Thymus (tissue), 11 donors: ENCODE measurements at regions not wholly inside any gene's neighbourhood (a gene's known extent, or its start where the extent isn't known, plus 50 kb on each side); places are given as distances from the start of the nearest gene placed in this dataset.
A peak's percentile ranks its signal among the peaks of the same experiment; 100 is the strongest.

Experiments used
- DNase-seq, 9 donors: peaks; one replicate each; pipeline ENCODE4 v3.0.0-alpha.2; 2013; ENCODE audit warnings: low spot score in 9 of 9, low read depth in 6 of 9, missing footprints in 1 of 9
- H3K27ac ChIP-seq, 2 donors: one replicate each; pipeline ENCODE4 v1.5.1; 2013; ENCODE audit warnings: control low read depth in 1 of 2, low read depth in 1 of 2, low read length in 1 of 2, mild to moderate bottlenecking in 1 of 2, moderate library complexity in 1 of 2
- H3K27me3 ChIP-seq, 2 donors: one replicate each; pipeline ENCODE4 v1.5.1; 2013; ENCODE audit warnings: low read length in 1 of 2; ENCODE audit not compliant: control insufficient read depth in 2 of 2, insufficient read depth in 1 of 2
- H3K36me3 ChIP-seq, 2 donors: one replicate each; pipeline ENCODE4 v1.5.1; 2013; ENCODE audit warnings: low read length in 1 of 2, mild to moderate bottlenecking in 1 of 2, moderate library complexity in 1 of 2; ENCODE audit not compliant: control insufficient read depth in 2 of 2, insufficient read depth in 2 of 2
- H3K4me1 ChIP-seq, 2 donors: one replicate each; pipeline ENCODE4 v1.5.1; 2013; ENCODE audit warnings: low read length in 2 of 2; ENCODE audit not compliant: control insufficient read depth in 2 of 2, insufficient read depth in 2 of 2
- H3K4me3 ChIP-seq, 2 donors: one replicate each; pipeline ENCODE4 v1.5.1; 2013; ENCODE audit warnings: low read length in 2 of 2, control low read depth in 1 of 2, mild to moderate bottlenecking in 1 of 2
- H3K9me3 ChIP-seq, 2 donors: one replicate each; pipeline ENCODE4 v1.5.1; 2013; ENCODE audit warnings: low read length in 1 of 2, mild to moderate bottlenecking in 1 of 2; ENCODE audit not compliant: control insufficient read depth in 2 of 2, insufficient read depth in 1 of 2
- WGBS: extraction: QIAGEN DNeasy Blood & Tissue Kit; methylation state at CpG from one replicate; pipeline ENCODE4 v1.1.7; 2013; 5-methylcytosine and 5-hydroxymethylcytosine counted together
- donor health status: healthy.

GRCh38 chr3:94179059-94179458 lies 116.2 kb downstream of the NSUN3 start:
- Histone ChIP-seq H3K9me3 (no peaks in the 10 kb centered on the region), H3K36me3 (no peaks in the 10 kb centered on the region), H3K4me1 (no peaks in the 10 kb centered on the region), H3K27me3 (no peaks in the 10 kb centered on the region), H3K4me3 (no peak overlapping the region), H3K27ac (no peak overlapping the region)
- DNase-seq = no peak
- 97% methylated on average over 2 of the region's 2 CpGs for WGBS

DNA sequence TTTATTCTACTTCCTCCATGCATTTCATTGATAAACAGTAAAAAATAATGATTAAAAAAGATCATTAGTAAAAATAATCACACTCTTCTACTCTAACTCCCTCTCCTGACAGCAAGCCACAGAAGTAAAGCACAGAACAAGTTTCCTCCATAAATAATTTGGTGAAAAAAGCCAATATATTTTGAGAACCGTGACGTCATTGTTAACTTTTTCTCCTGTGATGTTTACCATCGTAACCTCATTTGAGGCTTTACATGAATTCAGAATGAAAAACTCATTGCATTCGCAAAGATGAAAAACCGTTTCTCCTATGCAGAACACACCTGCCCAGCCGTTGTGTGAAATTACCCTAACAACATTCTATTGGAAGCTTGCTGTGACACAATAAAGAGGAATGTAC lies 120.7 kb downstream of the NSUN3 start:
- no peak for DNase-seq
- Histone ChIP-seq H3K36me3 (no peaks in the 10 kb centered on the region), H3K4me3 (no peak overlapping the region), H3K4me1 (no peaks in the 10 kb centered on the region), H3K9me3 (no peaks in the 10 kb centered on the region), H3K27me3 (no peaks in the 10 kb centered on the region), H3K27ac (no peak overlapping the region)
- WGBS = 95% methylated on average over 6 of the region's 6 CpGs

DNA sequence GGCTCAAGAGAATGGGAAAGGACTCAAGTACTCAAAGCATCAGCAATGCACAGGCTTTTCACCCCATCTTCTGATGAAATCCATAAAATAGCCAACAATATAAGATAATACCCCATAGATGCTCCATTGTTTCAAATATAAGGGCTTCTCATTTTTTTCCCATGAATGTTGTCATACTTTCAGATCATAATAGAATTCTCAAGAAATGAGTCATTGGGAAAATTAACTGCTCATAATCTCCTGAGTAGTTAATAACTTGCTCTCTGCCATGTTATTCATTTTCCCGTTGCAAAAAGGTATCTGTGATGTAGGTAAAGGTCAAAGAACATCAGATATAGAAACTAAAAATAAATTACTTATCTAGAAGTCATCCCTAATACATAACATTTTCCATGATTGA lies 121.9 kb downstream of the NSUN3 start:
- Histone ChIP-seq H3K36me3 (no peaks in the 10 kb centered on the region), H3K4me3 (no peak overlapping the region), H3K27me3 (no peaks in the 10 kb centered on the region), H3K27ac (no peak overlapping the region), H3K9me3 (no peaks in the 10 kb centered on the region), H3K4me1 (no peaks in the 10 kb centered on the region)
- no peak for DNase-seq
- whole genome bisulfite sequencing = 88% methylated on average over 1 of the region's 1 CpG

DNA sequence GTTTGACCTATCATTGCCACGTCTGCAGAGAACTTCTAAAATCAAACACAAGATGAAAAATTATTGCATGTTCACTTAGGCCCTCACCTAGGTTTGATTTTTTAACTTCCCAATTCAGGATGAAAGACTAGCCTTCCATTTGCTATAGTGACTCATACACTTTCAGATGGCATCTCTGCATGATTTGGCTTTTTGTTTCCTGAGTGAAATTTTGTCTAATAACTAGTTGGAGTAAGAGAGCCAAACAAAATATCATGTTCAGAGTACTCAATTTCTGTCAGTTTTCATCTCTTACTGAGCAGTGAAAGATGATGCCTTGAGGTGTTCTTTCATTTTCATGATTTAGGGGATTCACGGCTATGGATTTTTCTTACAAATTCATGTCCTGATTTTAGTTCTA lies 122.9 kb downstream of the NSUN3 start:
- no peaks in the 10 kb centered on the region for H3K27me3 ChIP-seq
- H3K27ac ChIP-seq = no peak overlapping the region
- no peaks in the 10 kb centered on the region for H3K4me1 ChIP-seq
- H3K9me3 ChIP-seq = no peaks in the 10 kb centered on the region
- DNase-seq = peak in 1 of 9 donors; percentile 2
- no peak overlapping the region for H3K4me3 ChIP-seq
- WGBS = 88% methylated on average over 2 of the region's 2 CpGs
- H3K36me3 ChIP-seq = no peaks in the 10 kb centered on the region

DNA sequence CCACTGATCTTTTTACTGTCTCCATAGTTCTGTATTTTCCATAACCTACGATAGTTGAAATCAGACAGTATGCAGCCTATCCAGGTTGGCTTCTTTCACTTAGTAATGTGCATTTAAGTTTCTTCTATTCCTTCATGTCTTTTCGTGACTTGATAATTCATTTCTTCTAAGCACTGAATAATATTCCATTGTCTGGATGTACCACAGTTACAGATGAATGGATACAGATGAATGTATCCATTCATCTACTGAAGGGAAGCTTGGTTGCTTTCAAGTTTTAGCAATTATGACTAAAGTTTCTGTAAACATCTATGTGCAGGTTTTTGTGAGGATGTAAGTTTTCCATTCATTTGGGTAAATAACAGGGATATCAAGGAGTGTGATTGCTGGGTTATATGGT lies 124.8 kb downstream of the NSUN3 start:
- Histone ChIP-seq H3K4me1 (no peaks in the 10 kb centered on the region), H3K27ac (no peak overlapping the region), H3K36me3 (no peaks in the 10 kb centered on the region), H3K27me3 (no peaks in the 10 kb centered on the region), H3K9me3 (no peaks in the 10 kb centered on the region), H3K4me3 (no peak overlapping the region)
- WGBS = 95% methylated on average over 2 of the region's 2 CpGs
- DNase-seq = no peak

DNA sequence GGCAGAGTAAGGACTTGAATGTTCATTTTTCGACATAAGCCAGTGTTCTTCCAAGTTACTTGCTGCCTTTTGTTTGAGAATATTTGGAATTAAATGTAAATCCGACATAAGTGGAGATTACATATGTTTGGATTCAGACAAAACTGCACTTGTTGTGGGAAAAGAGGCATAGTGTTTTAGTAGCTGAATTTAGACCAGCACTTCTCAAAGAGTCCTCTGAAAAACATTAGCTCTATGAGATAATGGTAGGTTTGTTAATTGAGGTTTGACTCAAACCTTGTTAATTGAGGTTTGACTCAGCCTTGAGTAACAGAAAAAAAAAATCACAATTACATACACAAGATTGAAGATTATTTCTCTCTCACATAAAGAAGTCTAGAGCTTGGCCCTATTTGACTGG lies 132.5 kb downstream of the NSUN3 start:
- H3K9me3 ChIP-seq = no peaks in the 10 kb centered on the region
- no peaks in the 10 kb centered on the region for H3K4me1 ChIP-seq
- no peak for DNase-seq
- 91% methylated on average over 2 of the region's 2 CpGs for WGBS
- no peaks in the 10 kb centered on the region for H3K36me3 ChIP-seq
- H3K27me3 ChIP-seq = no peaks in the 10 kb centered on the region
- no peak overlapping the region for H3K27ac ChIP-seq
- no peak overlapping the region for H3K4me3 ChIP-seq

- H3K9me3 ChIP-seq = peaks cover 0 to 4% of the 10 kb centered on the region in 2 donors
- H3K27ac ChIP-seq = no peak overlapping the region
- H3K4me1 ChIP-seq = no peaks in the 10 kb centered on the region
- no peak for DNase-seq
- no peaks in the 10 kb centered on the region for H3K27me3 ChIP-seq
- no peaks in the 10 kb centered on the region for H3K36me3 ChIP-seq
- 96% methylated on average over 2 of the region's 2 CpGs for WGBS
- no peak overlapping the region for H3K4me3 ChIP-seq
Observed at GRCh38 chr3:94206291-94206690, 143.4 kb downstream of the NSUN3 start.

DNA sequence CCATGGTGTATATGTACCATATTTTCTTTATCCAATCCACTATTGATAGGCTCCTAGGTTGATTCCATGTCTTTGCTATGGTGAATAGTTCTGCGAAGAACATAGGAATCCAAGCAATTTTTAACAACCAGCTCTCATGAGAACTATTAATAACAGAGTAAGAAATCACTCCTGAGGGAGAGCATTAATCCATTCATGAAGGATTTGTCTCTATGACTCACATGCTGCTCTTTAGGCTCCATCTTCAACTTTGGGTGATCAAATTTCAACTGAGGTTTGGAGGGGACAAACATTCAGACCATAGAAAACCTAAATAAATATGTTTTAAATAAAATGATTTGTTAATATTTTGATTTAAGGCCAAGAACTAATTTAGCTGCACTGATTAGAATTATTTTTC lies 147.4 kb downstream of the NSUN3 start:
- no peaks in the 10 kb centered on the region for H3K36me3 ChIP-seq
- no peaks in the 10 kb centered on the region for H3K9me3 ChIP-seq
- H3K27me3 ChIP-seq = no peaks in the 10 kb centered on the region
- no peak overlapping the region for H3K4me3 ChIP-seq
- 99% methylated on average over 1 of the region's 1 CpG for WGBS
- no peak overlapping the region for H3K27ac ChIP-seq
- no peaks in the 10 kb centered on the region for H3K4me1 ChIP-seq
- DNase-seq = no peak

DNA sequence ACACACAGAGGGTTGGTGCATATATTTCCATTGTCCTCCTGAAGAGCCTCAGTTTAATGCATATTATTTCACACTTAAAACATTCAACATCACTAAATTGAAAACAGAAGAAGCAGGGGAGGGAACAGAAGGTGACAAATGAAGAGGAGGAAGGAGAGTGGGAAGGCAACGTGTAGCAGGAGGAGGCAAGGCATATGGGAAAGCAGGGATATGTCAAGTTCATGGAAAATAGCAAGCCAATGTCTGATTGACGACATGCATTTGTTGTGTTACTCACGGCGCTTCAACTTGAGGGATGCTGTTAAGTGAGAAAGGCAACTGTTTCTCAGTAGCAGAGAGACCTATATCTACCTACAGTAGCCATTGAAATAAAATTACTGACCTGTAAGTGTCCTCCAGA lies 154.5 kb downstream of the NSUN3 start:
- WGBS = 90% methylated on average over 4 of the region's 4 CpGs
- no peaks in the 10 kb centered on the region for H3K9me3 ChIP-seq
- H3K27ac ChIP-seq = no peak overlapping the region
- H3K36me3 ChIP-seq = no peaks in the 10 kb centered on the region
- DNase-seq = no peak
- H3K4me1 ChIP-seq = no peaks in the 10 kb centered on the region
- H3K4me3 ChIP-seq = no peak overlapping the region
- H3K27me3 ChIP-seq = no peaks in the 10 kb centered on the region

- DNase-seq = no peak
- Histone ChIP-seq H3K27me3 (no peaks in the 10 kb centered on the region), H3K36me3 (no peaks in the 10 kb centered on the region), H3K4me1 (no peaks in the 10 kb centered on the region), H3K4me3 (no peak overlapping the region), H3K9me3 (no peaks in the 10 kb centered on the region), H3K27ac (no peak overlapping the region)
- WGBS = 92% methylated on average over 2 of the region's 2 CpGs
Observed at GRCh38 chr3:94220426-94220825, 157.6 kb downstream of the NSUN3 start.
